Loucy (cell line): ENCODE measurements at regions not wholly inside any gene's neighbourhood (a gene's known extent, or its start where the extent isn't known, plus 50 kb on each side); places are given as distances from the start of the nearest gene placed in this dataset.

Experiments used
- H2AFZ ChIP-seq: fragments of 200-600 bp; sonication (generic); 2 replicates; pipeline ENCODE4 v1.6.0; 2016; ENCODE audit warnings: antibody characterized with exemption, mild to moderate bottlenecking, low read length, moderate library complexity
- H3F3A ChIP-seq: fragments of 200-600 bp; 2 replicates; pipeline ENCODE4 v1.6.0; 2016; ENCODE audit warnings: antibody characterized with exemption, low read depth, mild to moderate bottlenecking
- H3K27me3 ChIP-seq: fragments of 200-600 bp; sonication (generic); 2 replicates; pipeline ENCODE4 v1.6.1; 2014; ENCODE audit warnings: low read length, mild to moderate bottlenecking; ENCODE audit not compliant: insufficient read depth, poor library complexity, severe bottlenecking
- H3K36me3 ChIP-seq: fragments of 200-600 bp; sonication (generic); 2 replicates; pipeline ENCODE4 v1.6.1; 2016; ENCODE audit warnings: low read length; ENCODE audit not compliant: insufficient read depth
- H3K4me1 ChIP-seq: fragments of 200-600 bp; sonication (generic); 2 replicates; pipeline ENCODE4 v1.5.1; 2014; ENCODE audit warnings: low read length, mild to moderate bottlenecking; ENCODE audit not compliant: insufficient read depth, poor library complexity, severe bottlenecking
- H3K4me2 ChIP-seq: fragments of 200-600 bp; sonication (generic); 2 replicates; pipeline ENCODE4 v1.6.0; 2014; ENCODE audit warnings: antibody characterized with exemption, low read length, low read depth, mild to moderate bottlenecking; ENCODE audit not compliant: poor library complexity, severe bottlenecking
- H3K4me3 ChIP-seq: fragments of 200-600 bp; sonication (generic); 2 replicates; pipeline ENCODE4 v1.5.1; 2014; ENCODE audit warnings: low read length, mild to moderate bottlenecking, mixed read lengths; ENCODE audit not compliant: poor library complexity, severe bottlenecking
- H3K79me2 ChIP-seq: fragments of 200-600 bp; sonication (generic); 2 replicates; pipeline ENCODE4 v1.6.1; 2014; ENCODE audit warnings: low read length; ENCODE audit not compliant: insufficient read depth
- H3K9ac ChIP-seq: fragments of 200-600 bp; sonication (generic); 2 replicates; pipeline ENCODE4 v1.6.0; 2014; ENCODE audit warnings: mild to moderate bottlenecking, low read depth, low read length, moderate library complexity; ENCODE audit not compliant: poor library complexity, severe bottlenecking
- H3K9me2 ChIP-seq: fragments of 200-600 bp; sonication (generic); replicated peaks from 2 replicates; pipeline ENCODE4 v1.6.1; 2016; ENCODE audit warnings: low read depth, low read length, mixed read lengths
- H3K9me3 ChIP-seq: fragments of 200-600 bp; sonication (generic); 2 replicates; pipeline ENCODE4 v1.6.1; 2014; ENCODE audit warnings: mild to moderate bottlenecking, antibody characterized with exemption, low read length, low read depth; ENCODE audit not compliant: insufficient read depth
- H4K20me1 ChIP-seq: fragments of 200-600 bp; sonication (generic); 2 replicates; pipeline ENCODE4 v1.6.0; 2014; ENCODE audit warnings: antibody characterized with exemption, low read length, mild to moderate bottlenecking; ENCODE audit not compliant: insufficient read depth, poor library complexity, severe bottlenecking
- CTCF ChIP-seq: fragments of 200-600 bp; sonication (generic); conservative IDR thresholded peaks from 2 replicates; pipeline ENCODE4 v1.5.1; 2014; ENCODE audit warnings: mild to moderate bottlenecking, antibody characterized with exemption, low read length
- EZH2phosphoT487 ChIP-seq: fragments of 200-600 bp; IDR thresholded peaks from 2 replicates; pipeline ENCODE4 v1.6.1; 2018; ENCODE audit warnings: antibody characterized with exemption, mild to moderate bottlenecking, moderate library complexity, borderline replicate concordance

GRCh38 chr18:1575084-1575483 lies 670.4 kb downstream of the ADCYAP1 start:
- no peaks in the 10 kb centered on the region for H3F3A ChIP-seq
- H3K9me3 ChIP-seq: no peaks in the 10 kb centered on the region
- H3K9me2 ChIP-seq: no peaks in the 10 kb centered on the region
- no peak overlapping the region for H3K9ac ChIP-seq
- H3K27me3 ChIP-seq: no peaks in the 10 kb centered on the region
- peaks cover 8% of the 10 kb centered on the region for H3K4me1 ChIP-seq
- H3K4me3 ChIP-seq: no peak overlapping the region
- no peaks in the 10 kb centered on the region for H4K20me1 ChIP-seq
- H3K79me2 ChIP-seq: no peaks in the 10 kb centered on the region
- TF ChIP-seq CTCF (no peak), EZH2phosphoT487 (no peak)
- H3K36me3 ChIP-seq: no peaks in the 10 kb centered on the region
- no peak overlapping the region for H2AFZ ChIP-seq
- no peak overlapping the region for H3K4me2 ChIP-seq

- Histone ChIP-seq H4K20me1 (no peaks in the 10 kb centered on the region), H3K4me2 (no peak overlapping the region), H3K9ac (no peak overlapping the region), H3K36me3 (no peaks in the 10 kb centered on the region), H3F3A (no peaks in the 10 kb centered on the region), H3K9me2 (no peaks in the 10 kb centered on the region), H3K79me2 (no peaks in the 10 kb centered on the region), H3K4me3 (no peak overlapping the region), H3K9me3 (no peaks in the 10 kb centered on the region), H3K4me1 (peaks cover 8% of the 10 kb centered on the region), H3K27me3 (no peaks in the 10 kb centered on the region), H2AFZ (no peak overlapping the region)
- TF ChIP-seq EZH2phosphoT487: no peak
- no peak for TF ChIP-seq CTCF
These were observed 673.8 kb downstream of the ADCYAP1 start for GRCh38 chr18:1578505-1578904.

- no peak overlapping the region for H3K4me2 ChIP-seq
- no peaks in the 10 kb centered on the region for H4K20me1 ChIP-seq
- no peaks in the 10 kb centered on the region for H3K9me2 ChIP-seq
- no peak for TF ChIP-seq CTCF
- TF ChIP-seq EZH2phosphoT487: no peak
- no peak overlapping the region for H3K9ac ChIP-seq
- no peaks in the 10 kb centered on the region for H3K9me3 ChIP-seq
- H3K4me3 ChIP-seq: no peak overlapping the region
- no peaks in the 10 kb centered on the region for H3K36me3 ChIP-seq
- no peaks in the 10 kb centered on the region for H3F3A ChIP-seq
- no peaks in the 10 kb centered on the region for H3K27me3 ChIP-seq
- H2AFZ ChIP-seq: no peak overlapping the region
- no peaks in the 10 kb centered on the region for H3K79me2 ChIP-seq
- H3K4me1 ChIP-seq: peaks cover 8% of the 10 kb centered on the region
These were observed 676.9 kb downstream of the ADCYAP1 start for GRCh38 chr18:1581581-1581980.
